HEK293 (cell line): ENCODE measurements at regions not wholly inside any gene's neighbourhood (a gene's known extent, or its start where the extent isn't known, plus 50 kb on each side); places are given as distances from the start of the nearest gene placed in this dataset.

Experiments
- ZNF169 ChIP-seq: fragments of 450-650 bp; formaldehyde crosslinking; IDR thresholded peaks from 2 replicates; pipeline ENCODE4 v1.5.1; 2016; ENCODE audit warnings: missing biosample characterization, missing genetic modification characterization
- ZNF670 ChIP-seq: fragments of 450-650 bp; formaldehyde crosslinking; IDR thresholded peaks from 2 replicates; pipeline ENCODE4 v1.5.1; 2016; ENCODE audit warnings: missing biosample characterization, missing genetic modification characterization, low read depth

GRCh38 chr5:57621624-57622023 lies 139.0 kb upstream of the ACTBL2 start:
- TF ChIP-seq ZNF670 (tag by site-specific recombination) = no peak
- TF ChIP-seq ZNF169 (tag by site-specific recombination) = no peak
